NCI-H82 treated with DMSO at 0.1 percent for 48 hours (cell line): ENCODE measurements at regions not wholly inside any gene's neighbourhood (a gene's known extent, or its start where the extent isn't known, plus 50 kb on each side); places are given as distances from the start of the nearest gene placed in this dataset.
"Not testable (repeated sequence)": the region's sequence is repeated elsewhere in the genome, so short reads cannot be mapped to it uniquely, and the experiment has no call there.

Experiments used
- DNase-seq: peaks from one replicate; lab custom pipeline; 2025; ENCODE audit not compliant: unreplicated experiment; lab: John Stamatoyannopoulos, UW

DNA sequence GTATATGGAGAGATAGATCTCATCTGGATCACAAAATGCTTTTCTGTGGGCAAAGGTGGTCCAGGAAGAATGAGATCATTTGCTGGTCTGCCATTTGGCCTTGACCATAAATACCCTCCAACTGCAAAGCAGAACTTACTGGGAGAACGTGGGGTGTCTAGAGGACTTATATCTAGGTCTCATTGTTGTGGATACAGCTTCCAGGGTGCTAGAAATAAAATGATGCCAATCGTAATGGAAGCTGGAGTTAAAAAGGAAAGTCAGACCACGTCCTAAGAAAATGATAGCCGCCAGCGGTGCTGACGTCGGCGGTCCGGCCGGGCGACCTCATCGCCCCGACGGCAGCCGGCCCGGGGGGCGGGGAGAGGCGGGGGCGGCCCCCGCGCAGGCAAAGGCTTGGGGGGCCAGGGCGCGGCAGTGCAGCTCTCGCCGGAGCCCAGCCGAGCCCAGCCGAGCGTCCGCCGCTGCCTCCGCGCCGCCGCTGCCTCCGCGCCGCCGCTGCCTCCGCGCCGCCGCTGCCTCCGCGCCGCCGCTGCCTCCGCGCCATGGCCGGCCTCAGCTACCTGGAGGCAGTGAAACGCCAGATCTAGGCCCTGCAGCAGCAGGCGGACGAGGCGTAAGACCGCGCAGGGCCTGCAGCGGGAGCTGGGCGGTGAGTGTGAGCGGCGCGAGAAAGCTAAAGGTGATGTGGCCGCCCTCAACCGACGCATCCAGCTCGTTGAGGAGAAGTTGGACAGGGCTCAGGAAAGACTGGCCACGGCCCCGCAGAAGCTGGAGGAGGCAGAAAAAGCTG, 89.5 kb downstream of the EOMES start:
- no peak for DNase-seq

DNA sequence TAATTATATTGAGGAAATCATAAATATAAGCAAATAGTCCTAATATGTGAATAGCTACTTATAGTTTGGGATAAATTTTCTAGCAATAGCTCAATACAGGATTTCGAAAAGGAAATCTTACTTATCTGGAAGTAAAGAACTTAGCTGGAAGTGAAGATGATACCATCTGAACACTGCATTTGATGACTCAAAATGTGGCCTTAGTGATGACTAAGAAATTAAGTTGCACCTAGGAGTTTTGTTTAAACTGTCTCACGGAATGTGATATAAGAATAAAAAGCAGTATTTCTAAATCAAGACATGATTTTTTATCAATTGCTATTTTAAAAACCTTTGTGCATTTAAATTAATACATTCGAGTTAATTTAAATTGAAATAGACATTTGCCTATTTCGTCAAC, 91.2 kb downstream of the EOMES start:
- no peak for DNase-seq

DNA sequence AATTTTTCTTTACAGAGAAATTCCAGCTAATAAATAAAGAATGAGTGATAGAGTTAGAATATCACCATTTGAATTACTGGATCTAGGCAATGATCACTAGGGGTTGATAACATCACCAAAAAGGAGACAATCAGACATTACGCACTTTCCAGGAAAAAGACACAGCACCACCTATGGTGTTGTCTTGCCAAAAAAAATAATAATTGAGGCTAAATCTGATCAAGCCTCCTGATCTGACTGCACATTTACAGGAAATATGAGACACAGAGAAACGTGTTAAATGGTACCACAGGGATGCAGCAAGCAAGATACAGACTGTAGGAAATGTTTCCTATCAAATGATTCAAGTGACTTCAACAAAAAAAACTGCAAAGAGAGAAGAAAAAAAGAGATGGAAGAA, 92.8 kb downstream of the EOMES start:
- no peak for DNase-seq

DNA sequence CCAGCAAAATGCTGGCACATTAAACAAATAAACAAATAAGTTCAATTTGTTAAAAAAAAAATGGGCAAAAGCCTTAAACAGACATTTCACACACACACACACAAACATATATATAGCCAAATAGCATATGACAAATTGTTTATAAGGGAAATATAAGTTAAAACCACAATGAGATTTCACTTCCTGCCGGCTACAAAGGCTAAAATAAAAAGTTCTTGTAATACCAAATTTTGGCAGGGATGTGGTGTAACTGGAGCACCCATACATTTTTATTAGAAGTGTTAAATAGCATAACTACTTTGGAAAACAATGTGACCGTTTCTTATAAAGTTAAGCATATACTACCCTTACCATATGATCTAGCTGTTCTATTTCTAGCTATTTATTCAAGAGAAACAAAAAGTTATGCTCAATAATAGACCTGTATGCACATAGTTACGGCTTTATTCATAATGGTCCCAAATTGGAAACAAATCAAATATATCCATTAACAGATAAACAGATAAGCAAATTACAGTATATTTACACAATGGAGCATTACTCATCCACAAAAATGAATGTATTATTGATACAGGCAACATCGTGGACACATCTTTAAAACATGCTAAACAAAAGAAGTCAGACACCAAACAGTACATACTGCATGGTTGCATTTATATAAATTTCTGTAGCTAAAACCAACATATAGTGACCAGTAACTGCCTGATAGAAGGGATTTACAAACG, 93.9 kb downstream of the EOMES start:
- DNase-seq, result no peak

DNA sequence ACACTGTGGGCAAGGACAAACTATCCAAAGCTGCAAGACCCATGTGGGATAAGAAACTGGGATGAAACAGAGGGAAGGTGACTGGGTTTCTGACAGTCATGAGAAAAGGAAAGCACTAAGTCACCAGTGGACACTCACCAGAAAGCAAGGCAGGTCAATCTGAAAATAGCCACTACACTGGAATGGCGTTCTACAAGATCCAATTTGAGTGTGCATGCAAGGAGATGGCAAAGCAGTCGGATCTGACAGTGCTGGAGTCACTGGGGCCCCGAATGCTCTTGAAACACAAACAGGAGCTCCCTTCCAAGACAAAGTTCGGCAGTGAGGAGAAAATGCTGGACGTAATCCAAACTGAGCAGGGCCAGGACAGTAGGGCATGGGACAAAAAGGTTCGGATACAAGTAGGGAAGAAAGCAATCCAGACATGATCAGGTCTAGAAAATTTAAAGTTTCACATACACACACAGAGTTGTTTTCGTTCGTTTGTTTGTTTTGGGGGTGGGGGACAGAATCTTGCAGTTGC, 95.5 kb downstream of the EOMES start:
- DNase-seq, result no peak

DNA sequence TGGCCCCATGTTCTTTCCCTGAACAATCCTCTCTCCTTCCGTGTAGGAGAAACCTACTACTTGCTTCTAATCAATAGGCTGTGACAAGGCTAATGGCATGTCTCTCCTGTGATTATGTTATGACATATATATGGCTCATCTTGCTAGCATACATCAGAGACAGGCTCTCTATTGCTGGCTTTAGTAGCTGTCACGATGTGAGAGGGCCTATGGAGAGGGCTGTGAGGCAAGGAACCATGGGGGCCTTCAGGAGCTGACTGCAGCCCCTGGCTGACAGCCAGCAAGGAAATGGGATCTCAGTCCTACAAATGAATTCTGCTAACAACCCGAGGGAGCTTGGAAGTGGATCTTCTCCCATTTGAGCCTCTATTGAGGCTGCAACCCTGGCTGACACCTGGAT, 96.3 kb downstream of the EOMES start:
- DNase-seq, result no peak

DNA sequence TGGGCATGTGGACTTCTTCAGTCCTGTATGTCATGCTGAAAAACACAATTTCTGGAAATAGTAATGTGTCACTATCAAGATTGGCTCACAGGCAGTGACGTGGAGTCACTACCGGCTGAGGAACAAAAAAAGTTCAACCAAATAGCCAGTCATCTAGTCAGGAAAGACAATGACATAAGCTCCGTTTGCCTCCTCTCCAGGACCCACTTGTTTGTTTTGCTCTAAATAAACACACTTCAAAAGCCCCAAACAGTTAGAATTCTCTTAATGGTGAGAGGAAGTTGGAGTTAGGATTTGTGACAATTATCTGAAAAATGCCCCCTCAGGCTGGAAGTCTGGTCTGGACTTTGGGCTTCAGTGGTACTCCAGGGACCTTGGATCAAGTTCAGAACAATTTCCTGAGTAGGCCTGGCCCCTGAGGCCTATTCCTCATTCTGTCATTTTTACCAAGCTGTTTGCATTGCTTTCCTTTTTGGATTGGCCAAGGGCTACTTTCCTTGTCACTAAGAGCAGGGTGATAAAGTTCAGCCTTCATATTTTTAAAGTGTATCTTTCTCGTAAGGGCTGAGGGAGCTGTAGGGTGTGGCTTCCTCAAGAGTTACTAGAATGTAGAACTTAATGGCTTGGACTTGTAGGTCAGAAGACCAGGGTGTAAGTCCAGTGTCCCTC, 98.9 kb downstream of the EOMES start:
- DNase-seq, result no peak

DNA sequence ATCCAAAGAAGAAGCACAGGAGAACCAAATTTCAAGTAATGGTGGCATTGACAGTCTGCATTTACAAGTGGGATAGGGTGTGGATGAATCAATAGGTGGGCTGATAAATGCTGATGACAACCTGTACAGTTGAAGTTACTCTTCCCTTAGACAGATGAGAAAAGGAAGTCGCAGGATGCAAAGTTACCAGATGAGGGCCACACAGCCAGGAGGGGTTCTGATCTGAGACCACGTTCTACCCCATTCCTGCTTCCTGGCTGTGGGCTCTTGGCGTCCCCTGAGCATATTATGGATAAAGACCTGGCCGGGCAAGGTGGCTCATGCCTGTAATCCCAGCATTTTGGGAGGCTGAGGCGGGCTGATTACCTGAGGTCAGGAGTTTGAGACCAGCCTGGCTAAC, 104.6 kb downstream of the EOMES start:
- no peak for DNase-seq

DNA sequence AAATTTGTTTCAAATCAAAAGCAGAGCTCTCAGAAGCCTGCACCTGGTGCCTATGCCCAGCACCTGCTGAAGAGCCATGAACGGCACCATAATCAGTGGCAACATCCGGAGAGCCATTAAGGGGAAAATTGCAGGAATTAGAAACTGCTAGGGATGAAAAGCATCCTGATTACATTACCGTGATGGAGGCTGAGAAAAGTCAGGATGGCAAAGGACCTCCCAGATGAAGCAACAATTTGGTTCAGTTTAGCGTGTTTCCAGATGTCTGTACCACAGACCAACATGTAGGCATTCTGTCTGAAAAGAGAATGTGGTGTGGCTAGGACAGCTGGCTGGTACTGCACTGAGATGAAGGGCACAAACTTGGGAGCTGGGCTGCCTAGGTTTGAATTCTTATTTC, 106.1 kb downstream of the EOMES start:
- no peak for DNase-seq

DNA sequence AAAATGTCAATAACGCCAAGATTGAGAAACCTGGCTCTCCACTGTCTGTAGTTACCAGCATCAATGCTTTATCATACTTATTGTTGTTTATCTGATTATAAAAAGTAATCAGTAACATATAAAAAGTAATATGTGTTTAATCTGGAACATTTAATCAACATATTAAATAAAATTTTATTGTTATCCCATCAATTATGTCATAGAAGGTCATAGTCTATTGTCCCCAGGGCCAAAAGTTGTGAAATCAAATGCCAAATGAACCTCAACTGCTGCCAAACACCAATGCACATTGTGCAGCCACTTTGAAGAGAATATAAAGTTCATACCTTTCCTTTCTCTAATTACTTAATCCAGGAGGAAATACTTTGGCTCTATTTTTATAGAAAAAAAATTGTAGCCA, 106.6 kb downstream of the EOMES start:
- no peak for DNase-seq

DNA sequence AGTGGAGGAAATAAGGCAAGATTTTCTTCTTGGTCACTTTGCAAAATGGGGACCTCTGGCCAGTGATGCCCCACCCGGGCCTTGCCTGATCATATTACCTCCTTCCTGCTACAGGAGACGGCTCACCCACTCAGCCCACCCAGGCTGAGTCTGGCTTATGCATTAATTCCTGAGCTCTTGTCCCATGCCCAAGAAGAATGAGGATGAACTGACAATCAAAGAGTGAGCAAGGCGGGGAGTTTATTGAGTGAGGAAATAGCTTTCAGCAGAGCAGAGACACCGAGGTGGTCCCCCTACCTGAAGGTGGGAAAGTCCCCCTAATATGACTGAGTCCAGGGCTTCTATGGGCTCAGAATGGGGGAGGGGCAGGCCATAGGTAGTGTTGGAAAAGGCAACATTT, 107.5 kb downstream of the EOMES start:
- no peak for DNase-seq

DNA sequence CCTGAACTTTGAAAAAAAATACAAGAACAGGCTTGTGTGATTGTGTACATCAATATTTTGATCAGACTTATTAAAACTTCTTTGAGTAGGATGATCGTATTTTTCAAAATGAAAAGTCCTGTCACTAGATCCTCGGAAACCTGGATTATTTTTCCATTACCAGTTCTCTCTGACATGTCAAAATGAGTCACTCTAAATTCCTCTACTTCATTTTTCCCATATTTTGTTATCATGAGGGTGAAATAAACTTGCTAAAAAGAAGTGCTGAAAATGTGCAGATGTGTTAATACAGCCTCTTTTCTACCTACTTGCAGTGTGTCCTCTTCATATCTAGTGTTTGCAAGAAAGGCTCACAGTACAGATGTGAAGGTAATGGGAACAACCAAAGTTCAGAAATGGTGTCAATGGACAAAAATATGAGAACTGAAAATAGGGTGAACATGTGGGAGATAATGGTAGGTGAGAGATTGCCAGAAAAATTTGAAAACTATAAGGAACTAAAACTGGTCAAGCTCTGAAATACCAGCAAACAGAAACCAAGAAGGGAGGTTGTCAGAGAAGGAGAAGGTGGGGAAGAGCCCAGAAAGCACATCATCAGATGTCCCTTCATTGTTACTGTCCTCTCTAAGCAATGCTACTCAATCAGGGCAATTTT, 108.2 kb downstream of the EOMES start:
- DNase-seq, result no peak

DNA sequence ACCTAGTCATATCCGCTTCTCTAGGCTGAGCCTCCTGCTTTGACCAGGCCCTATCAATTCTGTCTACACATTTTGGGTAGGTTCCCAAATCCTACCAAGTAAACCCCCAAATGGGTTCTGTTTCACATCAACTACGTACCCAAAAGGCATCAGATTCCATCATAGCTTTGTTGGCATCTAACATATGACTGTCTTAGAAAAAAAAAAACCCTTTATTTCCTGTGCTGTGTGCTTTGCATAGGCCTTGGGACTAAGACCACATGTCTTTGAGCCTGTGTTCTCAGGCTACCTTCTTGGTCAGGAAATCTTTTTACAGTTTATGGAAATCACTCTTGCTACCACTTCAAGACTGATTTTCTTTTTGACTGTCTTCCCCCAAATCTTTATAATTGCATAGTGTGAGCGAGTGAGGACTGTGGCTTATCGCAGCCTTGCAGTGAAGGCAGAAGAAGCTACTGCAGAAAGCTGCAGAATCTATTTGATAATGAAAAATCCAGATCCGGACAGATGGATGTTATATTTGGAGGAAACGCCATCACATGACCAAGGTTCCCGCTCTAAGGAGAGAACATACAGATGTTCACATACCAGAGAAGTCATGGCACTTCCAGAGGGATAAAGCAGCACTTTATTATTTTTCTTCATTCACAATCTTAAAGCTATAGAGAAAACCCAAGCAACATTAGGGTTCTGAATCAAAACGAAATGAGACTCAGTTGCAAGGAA, 111.2 kb downstream of the EOMES start:
- DNase-seq, result no peak

DNA sequence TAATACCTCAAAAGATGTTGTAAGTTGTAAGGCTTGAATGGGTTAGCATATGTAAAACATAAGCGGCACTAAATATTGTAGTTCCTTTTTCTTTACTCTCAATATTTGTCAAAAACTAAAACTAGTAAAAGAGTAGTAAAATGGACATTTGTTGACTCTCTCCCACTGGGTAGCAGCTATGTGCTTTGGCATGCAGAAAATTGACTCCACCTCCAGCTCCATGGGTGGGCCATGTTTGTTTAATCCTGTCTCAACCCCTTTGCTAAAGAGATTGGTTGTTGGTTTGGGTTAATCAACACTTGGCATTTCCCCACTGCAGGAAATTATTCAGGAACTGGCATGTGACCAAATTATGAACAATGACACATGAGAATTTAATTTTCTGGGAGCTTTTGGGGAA, 114.8 kb downstream of the EOMES start:
- no peak for DNase-seq

DNA sequence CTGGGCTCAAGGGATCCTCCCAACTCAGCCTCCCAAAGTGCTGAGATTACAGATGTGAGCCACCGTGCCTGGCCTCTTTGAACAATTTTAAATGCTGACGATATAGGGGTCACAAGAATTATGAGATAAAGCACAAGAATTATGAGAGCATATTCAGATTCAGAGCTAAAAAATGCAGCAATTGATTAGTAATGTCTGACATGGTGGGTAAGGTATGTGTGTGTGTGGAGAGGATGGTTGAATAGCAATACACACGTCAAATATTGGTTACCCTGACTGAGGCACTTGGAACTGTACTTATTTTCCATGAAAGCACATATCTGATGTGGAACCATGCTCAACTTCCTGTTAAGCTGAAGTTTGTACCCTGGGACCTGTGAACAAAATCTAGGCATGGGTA, 115.6 kb downstream of the EOMES start:
- no peak for DNase-seq

DNA sequence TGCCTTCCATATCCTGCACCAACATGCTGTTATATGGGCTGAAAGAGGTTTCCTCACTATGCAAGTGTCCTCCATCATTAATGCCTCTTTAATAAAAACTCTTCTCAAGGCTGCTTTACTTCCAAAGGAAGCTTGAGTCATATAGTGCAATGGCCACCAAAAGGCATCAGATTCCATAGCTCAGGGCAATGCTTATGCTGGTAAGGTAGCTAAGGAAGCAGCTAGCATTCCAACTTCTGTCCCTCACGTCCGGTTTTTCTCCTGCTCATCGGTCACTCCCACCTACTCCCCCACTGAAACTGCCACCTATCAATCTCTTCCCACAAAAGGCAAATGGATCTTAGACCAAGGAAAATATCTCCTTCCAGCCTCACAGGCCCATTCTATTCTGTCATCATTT, 117.1 kb upstream of the SLC4A7 start:
- not testable (repeated sequence) for DNase-seq

DNA sequence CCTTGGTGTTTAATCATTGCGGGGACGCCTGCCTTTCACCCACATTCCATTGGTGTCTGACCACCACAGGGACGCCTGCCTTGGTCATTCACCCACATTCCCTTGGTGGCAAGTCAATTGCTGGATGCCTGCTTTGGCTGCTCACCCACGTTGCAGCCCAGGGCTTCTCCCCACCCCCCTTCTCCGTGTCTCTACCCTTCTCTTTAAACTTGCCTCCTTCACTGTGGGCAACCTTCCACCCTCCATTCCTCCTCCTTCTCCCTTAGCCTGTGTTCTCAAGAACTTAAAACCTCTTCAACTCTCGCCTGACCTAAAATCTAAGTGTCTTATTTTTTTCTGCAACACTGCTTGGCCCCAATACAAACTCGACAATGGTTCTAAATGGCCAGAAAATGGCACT, 115.6 kb upstream of the SLC4A7 start:
- DNase-seq, result not testable (repeated sequence)

DNA sequence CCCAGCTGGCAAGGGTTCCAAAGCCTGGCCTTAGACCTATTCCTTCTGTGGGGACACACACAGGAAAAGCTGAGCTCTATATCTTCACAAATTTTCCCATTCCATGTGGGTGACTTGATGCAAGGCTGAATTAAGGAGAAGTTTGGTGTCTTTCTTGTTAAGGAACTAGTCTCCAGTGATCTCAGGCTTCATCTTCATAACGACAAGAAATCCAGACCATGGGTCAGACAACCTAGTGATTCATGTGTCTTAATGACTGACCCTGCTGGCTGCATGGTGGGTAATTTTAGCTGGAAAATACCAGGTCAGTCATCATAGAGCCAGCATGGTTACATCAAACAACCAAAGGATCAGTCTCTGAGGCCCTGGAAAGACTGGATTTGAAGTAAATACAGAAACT, 112.7 kb upstream of the SLC4A7 start:
- no peak for DNase-seq

DNA sequence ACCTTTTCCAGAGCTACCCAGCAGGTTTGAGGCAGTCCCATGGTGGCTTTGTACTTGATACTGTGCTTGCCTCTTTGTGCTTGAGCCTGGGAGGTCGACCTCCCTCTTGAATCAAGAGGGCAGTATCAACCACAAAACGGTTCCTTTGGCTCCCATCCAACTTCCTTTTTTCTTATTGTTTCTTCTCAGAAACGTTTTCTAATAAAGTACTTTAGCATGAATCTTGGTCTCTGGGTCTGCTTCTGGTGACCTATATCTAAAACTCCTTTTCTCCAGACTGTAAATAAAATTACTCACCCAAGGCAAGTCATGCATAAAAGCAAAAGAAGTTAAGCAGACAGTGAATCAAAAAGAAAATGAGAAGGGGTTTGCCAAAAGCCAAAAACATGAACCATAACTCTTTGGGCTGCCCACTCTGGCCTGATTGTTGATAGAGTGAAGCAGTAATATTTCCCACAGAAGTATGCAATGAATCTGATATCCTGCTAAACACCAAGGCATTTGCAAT, 112.2 kb upstream of the SLC4A7 start:
- no peak for DNase-seq

DNA sequence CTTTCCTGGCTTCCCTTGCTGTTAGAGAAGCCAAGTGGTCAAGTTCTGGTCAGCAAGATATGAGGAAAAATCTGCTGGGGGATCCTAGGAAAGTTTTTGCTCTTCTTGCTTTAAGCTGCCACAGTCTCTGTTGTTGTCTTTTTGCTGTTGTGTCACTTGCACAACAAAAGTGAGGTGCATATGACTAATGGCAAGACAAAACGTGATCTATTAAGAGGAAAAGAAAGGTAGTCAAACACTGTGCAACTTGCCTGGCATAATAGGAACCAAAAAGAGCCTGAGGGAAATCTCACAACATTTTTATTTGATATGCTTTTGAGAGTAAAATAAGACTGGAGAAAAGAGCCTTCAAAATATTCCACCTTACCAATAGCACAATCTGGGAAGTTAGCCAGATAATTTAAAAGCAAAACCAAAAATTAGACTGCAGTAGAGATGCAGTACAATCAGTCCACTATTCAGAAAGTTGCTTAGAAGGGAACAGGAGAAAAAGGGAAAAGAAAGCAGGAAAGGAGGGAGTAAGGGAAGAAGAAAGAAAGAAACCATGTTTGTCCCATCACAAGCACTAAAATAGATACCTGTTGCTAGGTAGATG, 110.0 kb upstream of the SLC4A7 start:
- DNase-seq, result no peak
